GM23338 (cell line): ENCODE measurements at regions not wholly inside any gene's neighbourhood (a gene's known extent, or its start where the extent isn't known, plus 50 kb on each side); places are given as distances from the start of the nearest gene placed in this dataset.

Source experiments
- ATAC-seq: fragments of 200-7000 bp; cut with Tn5 transposase; 3 replicates; pipeline ENCODE4 v1.9.1; 2020
- DNase-seq: peaks from one replicate; pipeline ENCODE4 v3.0.0-alpha.2; 2015; ENCODE audit warnings: low spot score
- H2AFZ ChIP-seq: fragments of 200-600 bp; sonication (generic); 2 replicates; pipeline ENCODE4 v1.8.0; 2016; ENCODE audit warnings: antibody characterized with exemption, mild to moderate bottlenecking, moderate library complexity
- H3F3A ChIP-seq: fragments of 200-600 bp; sonication (generic); replicated peaks from 2 replicates; pipeline ENCODE4 v1.8.0; 2017; ENCODE audit warnings: antibody characterized with exemption, mixed run types, low read depth
- H3K27ac ChIP-seq: fragments of 200-600 bp; sonication (generic); 2 replicates; pipeline ENCODE4 v1.6.1; 2016; ENCODE audit warnings: low read depth
- H3K27me3 ChIP-seq: fragments of 200-600 bp; sonication (generic); 2 replicates; pipeline ENCODE4 v1.8.0; 2016; ENCODE audit warnings: mild to moderate bottlenecking, mixed run types, moderate library complexity; ENCODE audit not compliant: insufficient read depth
- H3K36me3 ChIP-seq: fragments of 200-600 bp; sonication (generic); 2 replicates; pipeline ENCODE4 v1.8.0; 2016; ENCODE audit warnings: mild to moderate bottlenecking; ENCODE audit not compliant: insufficient read depth
- H3K4me1 ChIP-seq: fragments of 200-600 bp; sonication (generic); 2 replicates; pipeline ENCODE4 v1.8.0; 2016; ENCODE audit warnings: mild to moderate bottlenecking, moderate library complexity; ENCODE audit not compliant: insufficient read depth
- H3K4me2 ChIP-seq: fragments of 200-600 bp; sonication (generic); 2 replicates; pipeline ENCODE4 v1.7.1; 2017; ENCODE audit warnings: mixed run types
- H3K4me3 ChIP-seq: fragments of 200-600 bp; sonication (generic); 2 replicates; pipeline ENCODE4 v1.6.1; 2016; ENCODE audit warnings: mixed run types
- H3K79me2 ChIP-seq: fragments of 200-600 bp; sonication (generic); replicated peaks from 2 replicates; pipeline ENCODE4 v1.8.0; 2017; ENCODE audit warnings: mild to moderate bottlenecking; ENCODE audit not compliant: insufficient read depth
- H3K9me2 ChIP-seq: fragments of 200-600 bp; sonication (generic); 2 replicates; pipeline ENCODE4 v1.8.0; 2017; ENCODE audit not compliant: insufficient read depth
- H4K20me1 ChIP-seq: fragments of 200-600 bp; sonication (generic); replicated peaks from 2 replicates; pipeline ENCODE4 v1.8.0; 2017; ENCODE audit warnings: mild to moderate bottlenecking; ENCODE audit not compliant: insufficient read depth
- H3K27ac Mint-ChIP-seq: 2 replicates; pipeline ENCODE4 v1.8.0; 2020; ENCODE audit warnings: inconsistent platforms, mild to moderate bottlenecking, moderate library complexity, mixed read lengths
- H3K27me3 Mint-ChIP-seq: 3 replicates; pipeline ENCODE4 v1.8.0; 2022; ENCODE audit warnings: low read depth, mild to moderate bottlenecking, moderate library complexity, mixed read lengths, inconsistent platforms; ENCODE audit not compliant: insufficient read depth, poor library complexity
- H3K36me3 Mint-ChIP-seq: 3 replicates; pipeline ENCODE4 v1.8.0; 2021; ENCODE audit warnings: low read depth, mild to moderate bottlenecking, inconsistent platforms, moderate library complexity, mixed read lengths
- H3K4me1 Mint-ChIP-seq: 3 replicates; pipeline ENCODE4 v1.8.0; 2020; ENCODE audit warnings: mild to moderate bottlenecking, inconsistent platforms, mixed read lengths
- H3K4me3 Mint-ChIP-seq: 3 replicates; pipeline ENCODE4 v1.8.0; 2021; ENCODE audit warnings: moderate library complexity, mild to moderate bottlenecking, inconsistent platforms, mixed read lengths
- H3K9me3 Mint-ChIP-seq: 3 replicates; pipeline ENCODE4 v1.8.0; 2020; ENCODE audit warnings: moderate library complexity, mild to moderate bottlenecking, inconsistent platforms, mixed read lengths
- CTCF ChIP-seq, 2 experiments: fragments of 200-600 bp in 1 of 2; sonication (generic) in 1 of 2; conservative IDR thresholded peaks; 2 replicates each; pipeline versions ENCODE4 v1.5.1 to v1.6.1; 2016 to 2017; ENCODE audit warnings: antibody characterized with exemption in 2 of 2, low read depth in 2 of 2, mild to moderate bottlenecking in 2 of 2, moderate library complexity in 1 of 2
- ETS1 ChIP-seq: IDR thresholded peaks from 2 replicates; pipeline ENCODE4 v1.6.1; 2016; ENCODE audit warnings: antibody characterized with exemption
- EZH2phosphoT487 ChIP-seq: fragments of 200-600 bp; sonication (generic); IDR thresholded peaks from one replicate; pipeline ENCODE4 v1.8.1; 2018; ENCODE audit warnings: antibody characterized with exemption; ENCODE audit not compliant: unreplicated experiment
- POLR2AphosphoS5 ChIP-seq: IDR thresholded peaks from 2 replicates; pipeline ENCODE4 v1.6.1; 2016; ENCODE audit warnings: antibody characterized with exemption, low read depth
- REST ChIP-seq: IDR thresholded peaks from one replicate; pipeline ENCODE4 v1.6.1; 2018; ENCODE audit warnings: antibody characterized with exemption; ENCODE audit not compliant: unreplicated experiment
- STAT1 ChIP-seq: IDR thresholded peaks from one replicate; pipeline ENCODE4 v1.6.1; 2016; ENCODE audit warnings: antibody characterized with exemption; ENCODE audit not compliant: unreplicated experiment
- ZNF114 ChIP-seq: fragments of 250-450 bp; sonication (Bioruptor Pico); IDR thresholded peaks from 2 replicates; pipeline ENCODE4 v1.5.0; 2020; ENCODE audit warnings: mild to moderate bottlenecking, moderate library complexity
- ZNF331 ChIP-seq: fragments of 250-450 bp; sonication (Bioruptor Pico); IDR thresholded peaks from 2 replicates; pipeline ENCODE4 v1.5.0; 2020; ENCODE audit warnings: low read depth, mild to moderate bottlenecking, moderate library complexity

GRCh38 chr12:58775396-58775795 is 144.9 kb downstream of the LRIG3 start:
- Histone ChIP-seq H3K4me1 (no peaks in the 10 kb centered on the region), H3K27me3 (no peaks in the 10 kb centered on the region), H3K27ac (no peak overlapping the region), H4K20me1 (no peaks in the 10 kb centered on the region), H3F3A (no peaks in the 10 kb centered on the region), H2AFZ (no peak overlapping the region), H3K36me3 (no peaks in the 10 kb centered on the region), H3K79me2 (no peaks in the 10 kb centered on the region), H3K9me2 (no peaks in the 10 kb centered on the region), H3K4me3 (no peak overlapping the region), H3K4me2 (no peak overlapping the region)
- Mint-ChIP-seq H3K4me3 (no peak overlapping the region), H3K36me3 (no peaks in the 10 kb centered on the region), H3K9me3 (no peaks in the 10 kb centered on the region), H3K27me3 (no peaks in the 10 kb centered on the region), H3K4me1 (peaks cover 5% of the 10 kb centered on the region), H3K27ac (no peak overlapping the region)
- DNase-seq (no peak), ATAC-seq (no peak)
- no peak for TF ChIP-seq REST
- TF ChIP-seq POLR2AphosphoS5 = no peak
- TF ChIP-seq EZH2phosphoT487 = no peak
- TF ChIP-seq STAT1 = no peak

- Histone ChIP-seq H2AFZ (no peak overlapping the region), H3K79me2 (no peaks in the 10 kb centered on the region), H3F3A (no peaks in the 10 kb centered on the region), H3K27ac (no peak overlapping the region), H3K9me2 (no peaks in the 10 kb centered on the region), H4K20me1 (no peaks in the 10 kb centered on the region), H3K4me1 (no peaks in the 10 kb centered on the region), H3K27me3 (no peaks in the 10 kb centered on the region), H3K4me3 (no peak overlapping the region), H3K36me3 (no peaks in the 10 kb centered on the region), H3K4me2 (no peak overlapping the region)
- Mint-ChIP-seq H3K27ac (no peak overlapping the region), H3K4me3 (no peak overlapping the region), H3K36me3 (no peaks in the 10 kb centered on the region), H3K27me3 (no peaks in the 10 kb centered on the region), H3K9me3 (no peaks in the 10 kb centered on the region), H3K4me1 (peaks cover 5% of the 10 kb centered on the region)
- DNase-seq (no peak), ATAC-seq (no peak)
- TF ChIP-seq STAT1 = no peak
- TF ChIP-seq CTCF (conservative IDR thresholded peaks at IDR 0.05; ENCODE audit: low read depth in 2 of 2) = no peak
- no peak for TF ChIP-seq REST
- no peak for TF ChIP-seq ZNF114 (CRISPR knock-in tag)
- no peak for TF ChIP-seq ZNF331 (CRISPR knock-in tag)
- TF ChIP-seq ETS1 = no peak
Observed at GRCh38 chr12:58776144-58776543, 144.2 kb downstream of the LRIG3 start.
